ENCODE measurements at regions not wholly inside any gene's neighbourhood (a gene's known extent, or its start where the extent isn't known, plus 50 kb on each side); places are given as distances from the start of the nearest gene placed in this dataset.

GRCh38 chr17:6919158-6919557 lies 76.7 kb upstream of the ALOX12 start:
- Histone ChIP-seq H3K36me3 (no peaks in the 10 kb centered on the region), H3K27ac (no peak overlapping the region), H3K4me3 (ENCODE audit: low read depth in 1 of 2, low read length in 1 of 2) (no peak overlapping the region), H3K27me3 (no peaks in the 10 kb centered on the region), H3K9me3 (no peaks in the 10 kb centered on the region), H3K4me1 (ENCODE audit: control insufficient read depth in 1 of 2, insufficient read depth in 1 of 2, low read depth in 1 of 2, low read length in 1 of 2) (peaks cover 16 to 18% of the 10 kb centered on the region in 2 experiments)
- no peak for TF ChIP-seq CTCF (IDR thresholded peaks at IDR 0.05)

GRCh38 chr17:6923385-6923784 lies 72.5 kb upstream of the ALOX12 start:
- H3K27ac ChIP-seq: no peak overlapping the region
- no peak overlapping the region for H3K4me3 ChIP-seq (ENCODE audit: low read depth in 1 of 2, low read length in 1 of 2)
- no peaks in the 10 kb centered on the region for H3K27me3 ChIP-seq
- H3K9me3 ChIP-seq: no peaks in the 10 kb centered on the region
- H3K36me3 ChIP-seq: no peaks in the 10 kb centered on the region
- no peak for TF ChIP-seq CTCF (IDR thresholded peaks at IDR 0.05)
- H3K4me1 ChIP-seq (ENCODE audit: control insufficient read depth in 1 of 2, insufficient read depth in 1 of 2, low read depth in 1 of 2, low read length in 1 of 2): peaks cover 0 to 5% of the 10 kb centered on the region in 2 experiments

GRCh38 chr17:6924208-6924607 lies 71.6 kb upstream of the ALOX12 start:
- H3K4me3 ChIP-seq (ENCODE audit: low read depth in 1 of 2, low read length in 1 of 2): no peak overlapping the region
- H3K9me3 ChIP-seq: no peaks in the 10 kb centered on the region
- TF ChIP-seq CTCF (IDR thresholded peaks at IDR 0.05): no peak
- H3K4me1 ChIP-seq (ENCODE audit: control insufficient read depth in 1 of 2, insufficient read depth in 1 of 2, low read depth in 1 of 2, low read length in 1 of 2): peaks cover 0 to 5% of the 10 kb centered on the region in 2 experiments
- H3K27ac ChIP-seq: no peak overlapping the region
- no peaks in the 10 kb centered on the region for H3K36me3 ChIP-seq
- H3K27me3 ChIP-seq: no peaks in the 10 kb centered on the region

- Histone ChIP-seq H3K4me3 (ENCODE audit: low read depth in 1 of 2, low read length in 1 of 2) (no peak overlapping the region), H3K9me3 (no peaks in the 10 kb centered on the region), H3K27me3 (no peaks in the 10 kb centered on the region), H3K4me1 (ENCODE audit: control insufficient read depth in 1 of 2, insufficient read depth in 1 of 2, low read depth in 1 of 2, low read length in 1 of 2) (peaks cover 0 to 5% of the 10 kb centered on the region in 2 experiments), H3K27ac (no peak overlapping the region), H3K36me3 (no peaks in the 10 kb centered on the region)
- TF ChIP-seq CTCF (IDR thresholded peaks at IDR 0.05): no peak
Measured at GRCh38 chr17:6926667-6927066, 69.2 kb upstream of the ALOX12 start.

GRCh38 chr17:6927290-6928126 lies 68.3 kb upstream of the ALOX12 start:
- peaks cover 0 to 5% of the 10 kb centered on the region in 2 experiments for H3K4me1 ChIP-seq (ENCODE audit: control insufficient read depth in 1 of 2, insufficient read depth in 1 of 2, low read depth in 1 of 2, low read length in 1 of 2)
- TF ChIP-seq CTCF (IDR thresholded peaks at IDR 0.05): no peak
- no peaks in the 10 kb centered on the region for H3K9me3 ChIP-seq
- no peak overlapping the region for H3K27ac ChIP-seq
- H3K27me3 ChIP-seq: no peaks in the 10 kb centered on the region
- no peak overlapping the region for H3K4me3 ChIP-seq (ENCODE audit: low read depth in 1 of 2, low read length in 1 of 2)
- no peaks in the 10 kb centered on the region for H3K36me3 ChIP-seq

All from neutrophil (primary cell).